Ramos (cell line): ENCODE measurements at regions not wholly inside any gene's neighbourhood (a gene's known extent, or its start where the extent isn't known, plus 50 kb on each side); places are given as distances from the start of the nearest gene placed in this dataset.

Source experiments
- in situ Hi-C: fragments of 300-500 bp; cut with MboI; formaldehyde crosslinking; loops from one replicate; pipeline ENCODE4 v1.14.3; 2022; ENCODE audit warnings: low sequenced_read_pairs; ENCODE audit not compliant: unreplicated experiment

DNA sequence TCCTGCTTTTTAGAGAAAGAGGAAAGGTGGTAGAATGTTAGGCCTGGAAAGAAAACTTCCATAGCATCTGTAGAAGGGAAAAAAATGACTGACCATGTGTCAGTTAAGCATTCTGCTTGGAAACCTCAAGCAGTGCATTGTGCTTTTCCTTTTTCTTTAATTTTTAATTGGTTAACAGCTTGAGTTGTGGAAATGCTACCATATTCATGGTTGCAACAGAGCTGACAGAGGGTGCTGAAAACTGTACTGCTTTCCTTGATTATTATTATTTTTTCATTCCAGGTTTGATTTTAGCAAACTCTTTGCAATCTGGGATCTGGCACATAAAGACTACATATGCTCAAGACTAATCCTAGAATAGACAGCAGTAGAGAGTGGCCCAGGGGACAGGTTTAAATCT lies 404.5 kb downstream of the EPHA4 start:
- in situ Hi-C loops, result no loop called here

DNA sequence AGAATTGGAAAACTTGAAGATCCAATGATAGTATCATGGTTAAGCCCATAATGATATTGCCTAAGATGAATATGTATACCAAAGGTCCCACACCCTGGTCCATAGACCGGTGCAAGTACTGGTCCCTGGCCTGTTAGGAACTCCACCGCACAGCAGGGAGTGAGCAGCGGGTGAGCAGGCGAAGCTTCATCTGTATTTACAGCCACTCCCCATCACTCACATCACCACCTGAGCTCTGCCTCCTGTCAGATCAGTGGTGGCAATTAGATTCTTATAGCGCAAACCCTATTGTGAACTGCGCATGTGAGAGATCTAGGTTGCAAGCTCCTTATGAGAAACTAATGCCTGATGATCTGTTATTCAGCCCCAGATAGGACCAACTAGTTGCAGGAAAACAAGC lies 402.4 kb downstream of the EPHA4 start:
- in situ Hi-C loops, result no loop called here

DNA sequence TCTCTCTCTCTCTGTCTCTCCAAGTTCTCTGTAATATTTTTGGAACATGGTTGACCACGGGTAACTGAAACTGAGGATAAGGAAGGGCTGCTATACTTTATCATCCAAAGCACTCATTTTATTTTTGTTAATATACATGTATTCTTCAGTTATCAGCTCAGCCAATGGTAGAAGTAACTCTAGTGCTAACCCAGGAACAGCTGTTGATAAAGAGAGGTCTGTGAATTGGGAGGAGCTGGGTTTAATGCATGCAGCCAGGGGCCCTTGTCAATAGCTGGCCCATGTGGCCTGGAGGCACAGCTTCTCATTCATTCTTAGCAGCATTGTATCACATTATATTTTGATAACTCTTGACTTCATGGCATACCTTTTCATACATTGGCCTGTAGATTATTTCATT lies 401.6 kb downstream of the EPHA4 start:
- in situ Hi-C loops, result no loop called here

DNA sequence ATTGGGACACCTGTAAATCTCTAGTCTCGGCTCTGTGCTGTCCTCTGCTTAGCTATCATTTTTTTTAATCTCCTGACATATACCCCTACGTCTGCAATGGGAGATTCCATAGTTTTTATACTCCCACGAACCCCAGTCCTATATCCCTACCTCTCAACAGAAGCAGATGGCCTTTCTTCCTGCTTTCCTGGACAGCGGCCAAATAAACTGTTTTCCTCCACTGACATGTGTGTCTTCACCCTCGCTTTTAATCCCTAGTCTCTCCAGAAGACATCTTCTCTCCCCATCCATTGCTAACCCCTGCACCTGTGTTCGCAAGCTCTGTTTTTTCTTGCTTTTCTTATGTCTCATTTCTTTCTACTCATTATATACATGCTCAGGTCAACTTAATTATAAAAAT lies 395.4 kb downstream of the EPHA4 start:
- in situ Hi-C loops, result no loop called here

DNA sequence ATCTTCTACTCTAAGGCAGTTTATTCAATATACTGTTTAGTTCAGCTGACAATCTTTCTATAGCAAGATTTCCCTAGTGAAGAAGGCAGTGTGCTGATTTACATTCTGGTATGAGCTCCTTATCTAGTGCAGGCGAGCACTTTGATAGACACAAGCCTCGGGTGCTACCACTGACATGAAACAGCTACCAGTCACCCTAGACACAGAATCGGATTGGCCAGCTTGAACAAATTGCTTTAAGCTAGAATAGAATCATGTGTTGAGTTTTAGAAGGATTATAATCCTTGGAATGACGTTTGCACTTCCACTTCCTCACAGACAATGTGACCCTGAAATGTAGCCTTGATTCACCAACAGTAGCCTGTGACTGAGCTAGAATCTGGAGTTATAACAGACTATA lies 394.0 kb downstream of the EPHA4 start:
- in situ Hi-C loops, result no loop called here

DNA sequence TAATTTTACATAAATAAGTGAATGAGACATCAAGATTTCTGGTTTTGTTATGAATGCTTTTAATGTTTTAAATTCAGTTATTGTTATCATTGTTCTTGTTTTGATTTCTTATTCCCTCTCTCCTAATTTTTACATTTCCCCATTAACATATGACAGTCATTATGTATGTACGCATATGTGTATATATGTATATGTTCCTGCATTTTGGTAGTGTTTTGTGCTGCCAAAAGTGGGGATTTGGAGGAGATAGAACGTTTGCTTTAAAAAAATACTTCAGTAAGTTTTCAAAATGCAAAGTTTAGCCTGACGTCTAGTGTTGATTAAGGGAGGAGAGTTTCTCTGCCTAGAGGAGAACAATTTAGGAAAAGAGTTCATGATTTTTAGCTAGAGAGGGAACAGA lies 385.2 kb downstream of the EPHA4 start:
- in situ Hi-C loops, result no loop called here

DNA sequence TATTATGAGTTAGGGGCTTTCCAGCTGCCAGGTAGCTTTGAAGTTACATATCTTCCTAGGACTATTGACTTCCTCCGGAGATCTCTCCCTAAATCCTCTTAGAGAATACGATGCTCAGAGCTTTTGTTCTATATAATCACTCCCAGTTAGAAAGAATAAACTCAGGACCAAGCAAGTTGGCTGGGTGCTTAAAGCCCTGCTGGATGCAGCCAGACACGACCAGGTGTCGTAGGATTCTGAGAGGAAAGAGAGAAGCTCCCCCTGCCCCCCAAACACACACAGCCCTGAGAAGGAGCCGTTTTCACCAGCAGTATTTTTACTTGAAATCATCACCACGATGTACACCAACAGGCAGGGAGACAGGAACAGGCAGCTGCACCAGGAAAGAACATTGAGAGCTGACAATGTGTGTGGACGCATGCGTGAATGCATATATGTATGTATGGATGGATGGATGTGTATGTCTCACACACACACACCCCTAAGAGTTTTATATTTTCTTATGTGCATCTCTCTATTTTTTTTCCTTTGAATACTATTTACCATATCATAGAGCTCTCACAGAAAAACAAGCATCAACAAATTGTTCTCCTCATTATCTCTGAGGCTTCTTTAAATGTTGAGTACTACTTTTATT lies 382.6 kb downstream of the EPHA4 start:
- in situ Hi-C loops, result no loop called here

DNA sequence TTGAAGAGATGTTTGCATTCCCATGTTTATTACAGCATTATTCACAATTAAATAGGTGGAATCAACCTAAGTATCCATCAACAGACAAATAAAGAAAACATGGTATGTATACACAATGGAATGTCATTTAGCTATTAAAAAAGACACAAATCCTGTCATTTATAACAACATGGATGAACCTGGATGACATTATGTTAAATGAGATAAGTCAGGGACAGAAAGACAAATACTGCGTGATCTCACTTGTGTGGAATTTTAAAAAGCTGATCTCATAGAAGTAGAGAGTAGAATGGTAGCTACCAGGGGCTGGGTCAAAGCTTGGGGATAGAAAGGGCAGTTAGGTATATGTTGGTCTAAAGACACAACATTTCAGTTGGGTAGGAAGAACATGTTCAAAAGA lies 376.3 kb downstream of the EPHA4 start:
- in situ Hi-C loops, result no loop called here

DNA sequence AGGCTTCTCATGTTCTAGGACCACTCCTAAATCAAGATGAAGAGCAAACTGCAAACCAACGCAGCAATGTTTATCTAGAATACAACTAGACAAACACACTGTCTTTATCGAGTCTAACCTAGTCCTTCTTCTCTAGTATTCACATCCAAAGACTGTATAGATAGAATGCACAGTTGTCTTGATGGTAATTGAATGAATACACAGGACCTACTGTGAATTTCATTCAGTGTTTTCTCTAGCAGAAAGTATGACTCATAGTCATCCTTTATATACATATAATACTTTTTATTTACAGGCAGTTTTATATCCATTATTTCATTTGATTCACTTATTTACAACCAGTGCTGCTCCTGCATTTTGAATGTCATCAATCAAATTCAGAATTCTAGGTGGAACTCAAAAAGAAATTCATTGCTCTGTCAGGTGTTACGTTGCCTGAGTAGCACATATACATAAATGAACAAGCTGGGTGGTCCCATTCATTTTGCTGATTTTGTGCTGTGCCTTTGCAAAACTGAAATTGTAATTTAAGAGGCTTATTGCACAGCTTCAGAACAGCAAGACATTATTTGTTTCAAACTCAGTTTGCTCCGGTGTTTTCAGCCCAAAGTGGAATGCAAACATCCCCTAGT lies 374.8 kb downstream of the EPHA4 start:
- in situ Hi-C loops, result no loop called here

DNA sequence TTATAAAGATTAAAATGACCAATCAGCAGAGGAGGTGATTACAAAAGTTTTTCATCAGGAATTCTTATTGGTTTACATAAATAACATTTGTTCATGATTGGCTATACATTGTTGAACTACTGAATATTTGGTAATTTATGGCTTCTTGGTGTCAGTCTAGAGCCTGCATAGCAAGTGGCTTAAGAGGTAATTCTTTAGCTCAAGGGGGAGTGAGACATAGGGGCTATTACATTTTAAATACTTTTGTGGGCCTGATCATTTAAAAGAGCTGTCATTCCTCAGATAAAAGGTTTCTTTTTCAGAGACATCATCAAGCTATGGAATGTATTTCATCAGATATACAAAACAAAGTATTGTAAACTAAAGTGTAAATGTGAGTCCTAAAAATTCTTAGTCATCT lies 373.8 kb downstream of the EPHA4 start:
- in situ Hi-C loops, result no loop called here

DNA sequence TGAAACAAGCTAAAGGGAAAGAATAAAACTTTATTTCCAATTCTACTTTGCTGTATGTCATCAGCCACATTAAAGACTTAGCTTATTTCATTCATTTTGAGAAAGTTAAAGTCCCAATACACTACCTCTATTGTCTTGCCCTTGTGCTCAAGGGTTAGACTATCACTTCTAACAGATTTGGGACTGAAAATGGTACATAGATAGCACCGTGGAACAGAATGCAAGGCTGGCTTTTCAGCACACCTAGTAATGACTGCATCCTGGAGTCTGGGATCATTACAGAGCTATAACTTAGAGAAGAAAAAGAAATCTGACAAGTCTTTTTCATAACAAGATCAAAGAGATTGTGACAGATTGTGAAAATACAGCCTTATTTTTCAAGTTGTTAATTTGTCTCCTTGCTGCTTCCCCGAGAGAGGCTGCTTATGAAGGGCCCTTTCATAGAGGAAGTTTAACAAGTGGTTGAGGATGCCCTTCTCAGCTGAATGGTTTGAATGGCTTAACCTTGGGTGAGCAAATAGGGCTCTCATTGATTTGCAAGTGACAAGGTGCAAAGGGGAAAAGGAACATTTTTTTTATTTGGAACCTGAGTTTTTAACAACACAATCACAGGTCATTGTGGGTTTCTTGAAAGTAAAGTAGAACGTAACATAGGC lies 371.8 kb downstream of the EPHA4 start:
- in situ Hi-C loops, result no loop called here

DNA sequence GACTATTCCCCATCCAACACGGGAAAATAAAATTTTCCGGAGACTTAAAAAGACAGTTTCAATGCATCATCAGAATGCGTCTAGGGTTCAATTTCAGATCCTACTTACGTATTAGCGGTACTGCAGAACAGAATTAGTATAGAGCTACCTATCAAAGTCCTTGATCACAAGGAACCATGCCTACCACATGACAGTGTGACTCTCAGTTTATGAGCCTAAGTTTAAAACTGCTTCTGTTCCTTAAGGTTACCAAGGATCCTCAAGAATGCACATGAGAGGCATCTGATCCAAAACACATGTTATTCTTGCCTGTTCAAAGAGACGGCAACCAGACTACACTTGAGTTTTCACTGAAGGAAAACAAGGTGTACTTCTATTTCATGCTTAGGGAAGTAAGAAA lies 369.7 kb downstream of the EPHA4 start:
- in situ Hi-C loops, result no loop called here

DNA sequence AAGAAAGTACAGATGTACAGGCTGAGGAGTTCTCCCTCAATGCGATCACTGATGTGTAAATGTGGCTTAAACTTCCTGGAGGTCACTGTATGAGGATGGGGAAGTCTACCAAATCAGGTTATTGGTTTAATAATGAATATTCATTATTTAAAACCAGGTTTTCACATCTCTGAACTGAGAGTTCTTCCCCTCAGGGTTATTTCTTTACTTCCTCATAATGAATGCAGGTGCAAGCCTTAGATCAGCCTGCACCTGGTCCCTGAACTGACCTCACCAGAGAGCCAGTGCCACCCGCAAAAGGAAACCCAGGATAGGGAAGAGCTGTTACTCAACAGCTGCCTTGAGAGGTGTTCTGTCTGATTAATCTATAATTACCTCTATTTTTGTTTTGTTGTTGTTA lies 369.0 kb downstream of the EPHA4 start:
- in situ Hi-C loops, result no loop called here

DNA sequence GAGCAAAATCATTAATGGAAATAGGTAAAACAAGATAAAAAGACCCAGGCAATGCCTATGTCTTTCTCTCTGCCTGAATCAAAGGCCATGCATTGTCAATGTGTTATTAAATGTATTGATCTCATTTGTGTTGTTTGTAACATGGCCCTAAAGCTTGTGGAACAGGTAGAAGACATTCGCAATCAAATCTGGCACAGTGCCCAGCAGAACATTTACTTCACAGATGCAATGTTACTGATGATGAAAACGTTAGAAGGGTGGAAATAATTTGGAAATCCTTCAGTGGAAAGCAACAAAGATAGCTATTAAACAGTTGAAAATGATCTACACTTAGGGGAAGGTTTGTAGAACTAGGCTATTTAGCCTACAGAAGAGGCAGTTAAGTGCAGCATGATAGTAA lies 368.2 kb downstream of the EPHA4 start:
- in situ Hi-C loops, result no loop called here

DNA sequence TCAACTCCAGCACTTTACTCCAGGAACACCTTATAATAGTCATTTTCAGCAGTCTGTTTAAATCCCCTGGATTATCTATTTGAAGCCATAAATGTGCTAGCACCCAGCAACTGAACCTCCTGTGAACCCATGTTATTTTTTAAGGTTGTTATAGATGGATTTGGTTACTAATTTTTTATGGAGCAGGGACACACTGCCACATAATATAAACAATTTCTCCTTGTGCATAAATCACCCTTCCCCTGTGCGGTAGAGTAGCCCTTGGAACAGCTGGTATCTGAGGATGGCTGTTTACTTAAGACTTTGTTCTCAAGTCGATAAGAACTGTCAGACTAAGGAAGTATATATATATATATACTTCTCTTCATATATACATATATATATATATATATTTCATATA lies 367.4 kb downstream of the EPHA4 start:
- in situ Hi-C loops, result no loop called here

DNA sequence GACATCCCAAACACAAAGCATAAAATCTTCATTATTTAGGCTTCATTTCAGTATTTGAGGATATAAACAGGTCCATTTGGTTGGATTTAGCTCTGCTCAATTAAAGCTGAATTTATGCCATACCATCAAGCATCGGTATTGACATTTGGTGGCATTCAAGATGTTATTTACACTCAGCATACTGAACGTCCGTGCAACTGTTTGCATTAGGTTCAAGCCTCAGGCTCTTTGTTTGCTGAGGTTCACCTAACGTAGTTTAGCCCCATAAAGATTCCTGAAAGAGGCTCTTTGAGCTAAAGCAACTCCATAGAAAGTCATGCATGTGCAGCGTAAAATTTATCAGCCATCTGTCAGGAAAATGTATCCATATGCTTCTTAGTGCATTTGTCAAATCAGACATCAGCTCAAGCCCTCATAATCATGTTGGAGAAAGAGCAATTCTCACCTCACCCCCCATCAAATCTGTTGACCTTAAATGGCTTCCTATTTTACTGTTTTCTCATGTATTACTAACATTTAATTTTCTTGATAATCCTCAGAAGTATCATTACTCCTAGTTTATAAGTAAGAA lies 366.9 kb downstream of the EPHA4 start:
- in situ Hi-C loops, result no loop called here

DNA sequence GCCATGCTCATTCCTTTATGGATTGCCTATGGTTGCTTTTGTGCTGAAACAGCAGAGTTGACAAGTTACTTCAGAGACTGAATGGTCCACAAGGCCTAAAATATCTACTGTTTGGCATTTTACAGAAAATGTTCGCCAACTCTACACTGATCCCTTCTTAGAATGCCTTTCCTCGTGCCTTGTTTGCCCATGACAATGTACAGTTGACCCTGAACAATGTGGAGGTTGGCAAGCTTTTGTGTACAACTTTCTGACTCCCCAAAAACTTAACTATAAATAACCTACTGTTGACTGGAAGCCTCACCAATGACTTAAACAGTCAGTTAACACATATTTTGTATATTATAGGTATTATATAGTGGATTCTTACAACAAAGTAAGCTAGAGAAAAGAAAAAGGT lies 361.4 kb downstream of the EPHA4 start:
- in situ Hi-C loops, result no loop called here

DNA sequence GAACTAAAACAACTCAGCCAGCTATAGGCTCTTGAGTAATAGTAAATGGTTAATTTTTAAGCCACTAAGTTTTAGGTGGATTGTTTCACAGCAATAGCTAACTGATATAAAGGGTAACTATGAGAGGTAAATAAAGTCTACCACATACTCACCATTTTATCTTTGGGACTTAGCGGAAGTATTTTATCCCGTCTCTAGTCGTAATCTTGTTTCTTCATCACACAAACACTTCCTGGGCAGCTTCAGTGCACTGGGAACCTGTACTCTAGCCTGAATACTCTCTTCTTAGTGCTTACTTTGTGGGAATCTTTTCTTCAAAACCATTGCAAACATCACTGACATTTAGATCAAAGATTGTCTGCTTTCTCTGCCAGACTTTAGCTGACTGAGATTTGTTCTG lies 360.5 kb downstream of the EPHA4 start:
- in situ Hi-C loops, result no loop called here

DNA sequence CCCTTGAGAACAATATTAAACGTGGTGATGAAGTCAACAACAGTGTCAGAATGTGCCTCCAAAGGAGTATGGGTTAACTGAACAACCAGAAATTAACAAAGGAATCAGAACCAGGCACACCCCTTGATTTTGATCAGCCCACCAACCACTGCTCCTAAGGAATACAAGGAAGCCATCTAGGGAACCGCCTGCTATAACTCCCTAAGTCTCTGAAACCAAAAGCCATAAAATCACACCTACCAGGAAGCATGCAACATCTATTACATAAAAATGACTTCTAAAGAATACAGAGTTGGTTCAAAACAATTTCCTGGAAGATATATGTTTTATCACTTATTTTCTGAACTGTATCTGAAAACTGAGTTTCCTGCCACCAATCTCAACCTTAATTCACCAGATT lies 360.0 kb downstream of the EPHA4 start:
- in situ Hi-C loops, result no loop called here

DNA sequence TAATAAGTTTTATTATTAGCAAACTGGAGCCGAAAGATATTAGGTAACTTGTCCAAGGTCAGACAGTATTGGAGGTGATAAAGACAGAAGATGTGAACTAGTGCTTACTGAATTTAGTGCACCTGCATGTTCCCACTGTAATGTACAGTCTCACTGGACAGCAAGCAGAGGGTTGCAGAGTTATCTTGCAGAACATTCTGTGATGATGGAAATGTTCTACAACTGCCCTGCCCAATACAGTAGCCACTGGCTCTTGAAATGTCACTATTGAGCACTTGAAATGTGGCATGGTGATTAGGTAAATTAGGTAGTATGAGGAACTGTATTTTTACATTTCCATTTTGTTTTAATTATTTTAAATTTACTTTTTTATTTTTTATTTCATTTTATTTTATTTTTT lies 356.6 kb downstream of the EPHA4 start:
- in situ Hi-C loops, result no loop called here

DNA sequence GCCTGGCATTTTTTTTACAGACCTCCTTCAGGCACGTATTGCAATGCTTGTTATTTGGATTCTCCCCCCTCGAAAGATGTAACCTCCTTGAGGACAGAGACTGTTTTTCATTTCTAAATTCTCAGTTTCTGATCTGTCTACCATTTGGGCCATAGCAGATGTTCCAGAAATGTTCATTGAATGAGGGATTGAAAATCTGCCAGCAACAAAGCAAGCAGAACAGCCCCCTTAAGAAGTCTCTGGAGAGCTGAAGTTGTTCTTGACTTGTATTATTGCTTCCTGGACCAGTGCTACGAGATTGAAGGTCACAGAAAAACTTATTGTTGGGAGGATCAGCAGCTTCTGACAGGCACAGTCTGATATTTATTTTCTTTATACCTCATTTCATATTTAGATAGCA lies 355.5 kb downstream of the EPHA4 start:
- in situ Hi-C loops, result no loop called here

DNA sequence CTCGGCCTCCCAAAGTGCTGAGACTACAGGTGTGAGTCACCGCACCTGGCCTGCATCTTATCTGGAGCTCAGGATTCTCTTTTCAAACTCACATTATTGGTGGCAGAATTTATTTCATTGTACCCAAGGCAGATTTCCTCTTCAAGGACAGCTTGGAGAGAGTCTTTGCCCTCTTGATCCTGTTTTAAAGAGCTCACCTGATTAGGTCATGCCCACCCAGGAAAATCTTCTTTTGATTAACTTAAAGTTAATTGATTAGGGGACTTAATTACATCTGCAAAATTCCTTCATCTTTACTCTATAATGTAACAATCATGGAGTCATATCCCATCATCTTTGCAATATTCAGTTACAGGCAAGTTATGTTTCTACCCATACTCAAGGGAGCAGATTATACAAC lies 346.4 kb downstream of the EPHA4 start:
- in situ Hi-C loops, result no loop called here
